Endothelial cell (in vitro differentiated cells): ENCODE measurements at regions not wholly inside any gene's neighbourhood (a gene's known extent, or its start where the extent isn't known, plus 50 kb on each side); places are given as distances from the start of the nearest gene placed in this dataset.

ENCODE experiments used
- DNase-seq: peaks from one replicate; pipeline ENCODE4 v3.0.0; 2021; ENCODE audit warnings: low spot score
- H3K27ac Mint-ChIP-seq: one replicate; pipeline ENCODE4 v1.8.0; 2021; ENCODE audit warnings: mixed read lengths, inconsistent platforms; ENCODE audit not compliant: unreplicated experiment
- H3K27me3 Mint-ChIP-seq: one replicate; pipeline ENCODE4 v1.8.0; 2021; ENCODE audit warnings: mild to moderate bottlenecking, moderate library complexity, mixed read lengths, inconsistent platforms; ENCODE audit not compliant: unreplicated experiment
- H3K36me3 Mint-ChIP-seq: one replicate; pipeline ENCODE4 v1.8.0; 2021; ENCODE audit warnings: mild to moderate bottlenecking, low read depth, mixed read lengths, inconsistent platforms; ENCODE audit not compliant: unreplicated experiment
- H3K4me1 Mint-ChIP-seq: one replicate; pipeline ENCODE4 v1.8.0; 2021; ENCODE audit warnings: mild to moderate bottlenecking, mixed read lengths, inconsistent platforms; ENCODE audit not compliant: unreplicated experiment
- H3K4me3 Mint-ChIP-seq: one replicate; pipeline ENCODE4 v1.8.0; 2021; ENCODE audit warnings: mild to moderate bottlenecking, mixed read lengths, inconsistent platforms; ENCODE audit not compliant: unreplicated experiment
- H3K9me3 Mint-ChIP-seq: one replicate; pipeline ENCODE4 v1.8.0; 2021; ENCODE audit warnings: mixed read lengths, inconsistent platforms; ENCODE audit not compliant: unreplicated experiment
- CTCF ChIP-seq: fragments of 200-600 bp; sonication (generic); IDR thresholded peaks from one replicate; pipeline ENCODE4 v1.5.0; 2021; ENCODE audit warnings: antibody characterized with exemption; ENCODE audit not compliant: unreplicated experiment

GRCh38 chr14:94690486-94690885 is 78.3 kb downstream of the SERPINA3 start:
- Mint-ChIP-seq H3K27ac (no peak overlapping the region), H3K4me3 (no peak overlapping the region), H3K9me3 (no peaks in the 10 kb centered on the region), H3K27me3 (peaks cover 7% of the 10 kb centered on the region), H3K36me3 (no peaks in the 10 kb centered on the region), H3K4me1 (peaks cover 7% of the 10 kb centered on the region)
- DNase-seq = no peak
- TF ChIP-seq CTCF = no peak

GRCh38 chr14:94689985-94690400 is 77.8 kb downstream of the SERPINA3 start:
- no peak for DNase-seq
- no peak overlapping the region for H3K4me3 Mint-ChIP-seq
- H3K4me1 Mint-ChIP-seq = peaks cover 7% of the 10 kb centered on the region
- H3K27ac Mint-ChIP-seq = no peak overlapping the region
- no peak for TF ChIP-seq CTCF
- no peaks in the 10 kb centered on the region for H3K9me3 Mint-ChIP-seq
- peaks cover 5% of the 10 kb centered on the region for H3K27me3 Mint-ChIP-seq
- no peaks in the 10 kb centered on the region for H3K36me3 Mint-ChIP-seq

GRCh38 chr14:94689218-94689984 is 77.2 kb downstream of the SERPINA3 start:
- H3K9me3 Mint-ChIP-seq = no peaks in the 10 kb centered on the region
- peak; percentile 98 for TF ChIP-seq CTCF
- H3K27me3 Mint-ChIP-seq = peaks cover 1% of the 10 kb centered on the region
- H3K4me1 Mint-ChIP-seq = peaks cover 3% of the 10 kb centered on the region
- H3K27ac Mint-ChIP-seq = no peak overlapping the region
- peak; percentile 92 for DNase-seq
- H3K4me3 Mint-ChIP-seq = no peak overlapping the region
- H3K36me3 Mint-ChIP-seq = no peaks in the 10 kb centered on the region

- H3K4me3 Mint-ChIP-seq = no peak overlapping the region
- TF ChIP-seq CTCF = no peak
- no peak for DNase-seq
- no peaks in the 10 kb centered on the region for H3K36me3 Mint-ChIP-seq
- H3K9me3 Mint-ChIP-seq = no peaks in the 10 kb centered on the region
- no peaks in the 10 kb centered on the region for H3K27me3 Mint-ChIP-seq
- no peaks in the 10 kb centered on the region for H3K4me1 Mint-ChIP-seq
- no peak overlapping the region for H3K27ac Mint-ChIP-seq
Measured at GRCh38 chr14:94686511-94687160, 74.4 kb downstream of the SERPINA3 start.
